ENCODE measurements at regions not wholly inside any gene's neighbourhood (a gene's known extent, or its start where the extent isn't known, plus 50 kb on each side); places are given as distances from the start of the nearest gene placed in this dataset.
"Not testable (repeated sequence)": the region's sequence is repeated elsewhere in the genome, so short reads cannot be mapped to it uniquely, and the experiment has no call there.

DNA sequence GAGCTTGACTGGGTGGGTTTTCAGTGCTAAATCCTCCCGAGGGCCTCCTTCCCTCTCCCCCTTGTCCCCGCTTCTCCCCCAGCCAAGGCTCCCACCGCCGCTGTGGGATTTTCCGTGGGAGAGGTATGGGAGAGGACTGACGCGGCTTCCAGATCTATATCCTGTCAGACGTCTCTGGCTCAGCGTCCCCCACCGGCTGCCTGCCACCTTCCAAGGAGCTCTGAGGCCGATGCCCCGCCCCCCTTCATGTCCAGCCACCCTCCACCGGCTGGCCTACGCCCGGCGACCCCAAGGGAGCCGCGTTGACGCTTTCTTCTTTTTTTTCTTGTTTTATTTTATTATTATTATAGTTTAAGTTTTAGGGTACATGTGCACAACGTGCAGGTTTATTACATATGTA is 3916.7 kb upstream of the OR11H1 start:
- TF ChIP-seq, protein P1, sequence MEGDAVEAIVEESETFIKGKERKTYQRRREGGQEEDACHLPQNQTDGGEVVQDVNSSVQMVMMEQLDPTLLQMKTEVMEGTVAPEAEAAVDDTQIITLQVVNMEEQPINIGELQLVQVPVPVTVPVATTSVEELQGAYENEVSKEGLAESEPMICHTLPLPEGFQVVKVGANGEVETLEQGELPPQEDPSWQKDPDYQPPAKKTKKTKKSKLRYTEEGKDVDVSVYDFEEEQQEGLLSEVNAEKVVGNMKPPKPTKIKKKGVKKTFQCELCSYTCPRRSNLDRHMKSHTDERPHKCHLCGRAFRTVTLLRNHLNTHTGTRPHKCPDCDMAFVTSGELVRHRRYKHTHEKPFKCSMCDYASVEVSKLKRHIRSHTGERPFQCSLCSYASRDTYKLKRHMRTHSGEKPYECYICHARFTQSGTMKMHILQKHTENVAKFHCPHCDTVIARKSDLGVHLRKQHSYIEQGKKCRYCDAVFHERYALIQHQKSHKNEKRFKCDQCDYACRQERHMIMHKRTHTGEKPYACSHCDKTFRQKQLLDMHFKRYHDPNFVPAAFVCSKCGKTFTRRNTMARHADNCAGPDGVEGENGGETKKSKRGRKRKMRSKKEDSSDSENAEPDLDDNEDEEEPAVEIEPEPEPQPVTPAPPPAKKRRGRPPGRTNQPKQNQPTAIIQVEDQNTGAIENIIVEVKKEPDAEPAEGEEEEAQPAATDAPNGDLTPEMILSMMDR (IDR thresholded peaks at IDR 0.05), result not testable (repeated sequence)
- not testable (repeated sequence) for TF ChIP-seq POLR2A (IDR thresholded peaks at IDR 0.05)
